WTC11 (cell line): ENCODE measurements at regions not wholly inside any gene's neighbourhood (a gene's known extent, or its start where the extent isn't known, plus 50 kb on each side); places are given as distances from the start of the nearest gene placed in this dataset.

Source experiments
- ATAC-seq: fragments of 200-7000 bp; cut with Tn5 transposase; 2 replicates; pipeline ENCODE4 v1.10.0; 2021; ENCODE audit warnings: mild to moderate bottlenecking, moderate library complexity
- CTCF ChIA-PET: fragments of 300-600 bp; sonication (Branson Sonifier 250); formaldehyde crosslinking; loops from one replicate; lab custom pipeline; 2021; ENCODE audit warnings: antibody characterized with exemption; lab: Charles Lee
- POLR2A ChIA-PET: fragments of 350-600 bp; sonication (Branson Sonifier 250); formaldehyde crosslinking; loops from one replicate; lab custom pipeline; 2021; ENCODE audit warnings: antibody characterized with exemption; lab: Charles Lee
- DNase-seq: peaks from one replicate; pipeline ENCODE4 v3.0.0; 2021; ENCODE audit warnings: low spot score
- H3K27ac Mint-ChIP-seq: 2 replicates; pipeline ENCODE4 v1.8.0; 2021; ENCODE audit warnings: mixed read lengths
- H3K27me3 Mint-ChIP-seq: 2 replicates; pipeline ENCODE4 v1.8.0; 2021; ENCODE audit warnings: low read depth, mild to moderate bottlenecking, moderate library complexity, mixed read lengths
- H3K36me3 Mint-ChIP-seq: 2 replicates; pipeline ENCODE4 v1.8.0; 2021; ENCODE audit warnings: mixed read lengths
- H3K4me1 Mint-ChIP-seq: 2 replicates; pipeline ENCODE4 v1.8.0; 2022; ENCODE audit warnings: mixed read lengths
- H3K4me3 Mint-ChIP-seq: 2 replicates; pipeline ENCODE4 v1.8.0; 2021; ENCODE audit warnings: mild to moderate bottlenecking, moderate library complexity, mixed read lengths
- H3K9me3 Mint-ChIP-seq: 2 replicates; pipeline ENCODE4 v1.8.0; 2021; ENCODE audit warnings: mixed read lengths
- AR ChIP-seq: fragments of 250-450 bp; sonication (Bioruptor Pico); IDR thresholded peaks from 2 replicates; pipeline ENCODE4 v1.9.0; 2021; ENCODE audit warnings: mild to moderate bottlenecking
- ATF1 ChIP-seq: sonication (generic); formaldehyde crosslinking; IDR thresholded peaks from 2 replicates; pipeline ENCODE4 v1.8.1; 2023; ENCODE audit warnings: mild to moderate bottlenecking, moderate library complexity, missing genetic modification reagents
- CREB1 ChIP-seq: sonication (generic); formaldehyde crosslinking; IDR thresholded peaks from 2 replicates; pipeline ENCODE4 v1.8.0; 2023; ENCODE audit warnings: mild to moderate bottlenecking, missing genetic modification reagents
- CREM ChIP-seq: sonication (generic); formaldehyde crosslinking; IDR thresholded peaks from 2 replicates; pipeline ENCODE4 v1.8.1; 2022; ENCODE audit warnings: mild to moderate bottlenecking, missing genetic modification reagents, moderate library complexity
- E2F4 ChIP-seq: sonication (generic); formaldehyde crosslinking; IDR thresholded peaks from 2 replicates; pipeline ENCODE4 v1.8.1; 2022; ENCODE audit warnings: low read depth, mild to moderate bottlenecking, moderate library complexity, missing genetic modification reagents, borderline replicate concordance
- E2F5 ChIP-seq: sonication (generic); formaldehyde crosslinking; IDR thresholded peaks from 2 replicates; pipeline ENCODE4 v1.8.1; 2022; ENCODE audit warnings: mild to moderate bottlenecking, moderate library complexity, missing genetic modification reagents
- EMX1 ChIP-seq: fragments of 250-450 bp; sonication (Bioruptor Pico); IDR thresholded peaks from 2 replicates; pipeline ENCODE4 v1.8.0; 2021; ENCODE audit warnings: mild to moderate bottlenecking
- FOXP1 ChIP-seq: sonication (generic); formaldehyde crosslinking; IDR thresholded peaks from 2 replicates; pipeline ENCODE4 v1.8.0; 2022; ENCODE audit warnings: missing genetic modification reagents, mild to moderate bottlenecking, moderate library complexity, borderline replicate concordance
- IRF1 ChIP-seq: sonication (generic); formaldehyde crosslinking; IDR thresholded peaks from 2 replicates; pipeline ENCODE4 v1.8.0; 2023; ENCODE audit warnings: missing genetic modification reagents
- JUN ChIP-seq: sonication (generic); formaldehyde crosslinking; IDR thresholded peaks from 2 replicates; pipeline ENCODE4 v1.8.0; 2023; ENCODE audit warnings: mild to moderate bottlenecking, missing genetic modification reagents
- MAX ChIP-seq: sonication (generic); formaldehyde crosslinking; IDR thresholded peaks from 2 replicates; pipeline ENCODE4 v1.8.0; 2022; ENCODE audit warnings: mild to moderate bottlenecking, missing genetic modification reagents
- MXD4 ChIP-seq: fragments of 250-450 bp; sonication (Bioruptor Pico); IDR thresholded peaks from 2 replicates; pipeline ENCODE4 v1.8.0; 2021; ENCODE audit warnings: mild to moderate bottlenecking, moderate library complexity, borderline replicate concordance
- NR3C1 ChIP-seq: sonication (generic); formaldehyde crosslinking; conservative IDR thresholded peaks from 2 replicates; pipeline ENCODE4 v1.8.1; 2023; ENCODE audit warnings: low read depth, mild to moderate bottlenecking, missing genetic modification reagents
- RELA ChIP-seq: sonication (generic); formaldehyde crosslinking; IDR thresholded peaks from 2 replicates; pipeline ENCODE4 v1.8.1; 2022; ENCODE audit warnings: missing genetic modification reagents, mild to moderate bottlenecking, borderline replicate concordance
- RORB ChIP-seq: fragments of 250-450 bp; sonication (Bioruptor Pico); IDR thresholded peaks from 2 replicates; pipeline ENCODE4 v1.9.0; 2021; ENCODE audit warnings: mild to moderate bottlenecking
- SOX15 ChIP-seq: fragments of 250-450 bp; sonication (Bioruptor Pico); IDR thresholded peaks from 2 replicates; pipeline ENCODE4 v1.9.0; 2021; ENCODE audit warnings: mild to moderate bottlenecking
- USF1 ChIP-seq: sonication (generic); formaldehyde crosslinking; IDR thresholded peaks from 2 replicates; pipeline ENCODE4 v1.8.0; 2022; ENCODE audit warnings: mild to moderate bottlenecking, missing genetic modification reagents
- ZNF263 ChIP-seq: sonication (generic); formaldehyde crosslinking; IDR thresholded peaks from 2 replicates; pipeline ENCODE4 v1.8.1; 2022; ENCODE audit warnings: low read depth, mild to moderate bottlenecking, moderate library complexity, missing genetic modification reagents
- ZNF512 ChIP-seq: sonication (generic); formaldehyde crosslinking; IDR thresholded peaks from 2 replicates; pipeline ENCODE4 v1.8.1; 2022; ENCODE audit warnings: missing genetic modification reagents, borderline replicate concordance
- ZNF671 ChIP-seq: fragments of 250-450 bp; sonication (Bioruptor Pico); IDR thresholded peaks from 2 replicates; pipeline ENCODE4 v1.8.0; 2021; ENCODE audit warnings: mild to moderate bottlenecking
- TF ChIP-seq, protein P1 (sequence below): sonication (generic); formaldehyde crosslinking; conservative IDR thresholded peaks from 2 replicates; pipeline ENCODE4 v1.8.1; 2022; ENCODE audit warnings: mild to moderate bottlenecking, missing genetic modification reagents
- TF ChIP-seq, protein P2 (sequence below): fragments of 250-450 bp; sonication (Bioruptor Pico); IDR thresholded peaks from 2 replicates; pipeline ENCODE4 v2.1.2; 2022; ENCODE audit warnings: mild to moderate bottlenecking, moderate library complexity

DNA sequence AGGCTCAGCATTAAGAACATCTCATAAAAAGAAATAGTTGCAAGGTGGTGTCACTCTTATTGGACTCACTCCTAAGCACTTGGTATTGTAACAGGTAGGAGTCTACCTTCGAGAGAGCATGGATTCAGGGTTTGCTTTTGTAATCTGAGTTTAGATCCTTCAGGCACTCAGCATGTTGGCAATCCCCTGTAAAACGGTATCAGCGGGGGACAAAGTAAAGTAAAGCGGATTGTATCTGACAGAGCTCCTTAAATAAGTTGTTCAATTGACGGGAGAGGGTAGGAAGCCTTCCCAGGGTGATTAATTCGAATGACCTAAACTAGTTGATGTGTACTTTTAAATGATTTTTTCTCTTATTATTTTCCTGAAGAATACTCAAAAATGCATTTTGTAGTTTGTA is 869.8 kb upstream of the EPHA7 start:
- POLR2A ChIA-PET: no interaction called here

DNA sequence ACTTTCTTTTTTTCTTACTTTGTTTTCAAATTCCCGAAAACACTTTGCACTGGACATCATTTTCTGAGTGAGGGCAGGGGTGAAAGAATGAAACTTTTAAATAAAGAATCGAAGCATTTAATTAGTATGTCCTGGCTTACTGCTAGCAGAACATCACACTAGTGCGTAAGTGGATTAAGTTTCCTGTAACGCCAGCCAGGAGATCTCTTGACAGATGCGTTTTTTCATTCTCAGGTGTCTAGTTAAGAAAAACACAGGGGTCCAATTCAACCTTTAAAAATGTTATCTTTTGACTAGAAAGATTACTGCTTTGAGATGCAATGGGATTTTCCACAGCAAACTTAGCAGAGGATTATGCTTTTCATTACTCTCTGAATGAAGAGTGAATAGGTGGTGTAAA is 858.8 kb upstream of the EPHA7 start:
- no peak for DNase-seq
- TF ChIP-seq FOXP1 (no peak), NR3C1 (CRISPR knock-in tag) (no peak), RELA (CRISPR knock-in tag) (no peak)
- ATAC-seq: no peak
- no peaks in the 10 kb centered on the region for H3K9me3 Mint-ChIP-seq
- H3K27me3 Mint-ChIP-seq: no peaks in the 10 kb centered on the region
- POLR2A ChIA-PET: no interaction called here
- no peak overlapping the region for H3K4me3 Mint-ChIP-seq
- H3K36me3 Mint-ChIP-seq: no peaks in the 10 kb centered on the region
- H3K4me1 Mint-ChIP-seq: no peaks in the 10 kb centered on the region
- CTCF ChIA-PET: no interaction called here
- H3K27ac Mint-ChIP-seq: no peak overlapping the region

More for the DNA sequence above, 869.8 kb upstream of the EPHA7 start:
- H3K27ac Mint-ChIP-seq: no peak overlapping the region
- H3K9me3 Mint-ChIP-seq: no peaks in the 10 kb centered on the region
- CTCF ChIA-PET: no interaction called here
- peak; percentile 73 for ATAC-seq
- DNase-seq: no peak
- H3K27me3 Mint-ChIP-seq: peaks cover 70% of the 10 kb centered on the region
- peaks cover 8% of the 10 kb centered on the region for H3K4me1 Mint-ChIP-seq
- no peak overlapping the region for H3K4me3 Mint-ChIP-seq
- H3K36me3 Mint-ChIP-seq: no peaks in the 10 kb centered on the region
- TF ChIP-seq CREB1 (CRISPR knock-in tag): no peak
- TF ChIP-seq JUN (CRISPR knock-in tag): no peak
- no peak for TF ChIP-seq EMX1 (CRISPR knock-in tag)
- TF ChIP-seq, protein P1, sequence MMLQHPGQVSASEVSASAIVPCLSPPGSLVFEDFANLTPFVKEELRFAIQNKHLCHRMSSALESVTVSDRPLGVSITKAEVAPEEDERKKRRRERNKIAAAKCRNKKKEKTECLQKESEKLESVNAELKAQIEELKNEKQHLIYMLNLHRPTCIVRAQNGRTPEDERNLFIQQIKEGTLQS (CRISPR knock-in tag): no peak
- no peak for TF ChIP-seq E2F5 (CRISPR knock-in tag)
- TF ChIP-seq FOXP1: no peak
- TF ChIP-seq E2F4 (CRISPR knock-in tag): no peak

DNA sequence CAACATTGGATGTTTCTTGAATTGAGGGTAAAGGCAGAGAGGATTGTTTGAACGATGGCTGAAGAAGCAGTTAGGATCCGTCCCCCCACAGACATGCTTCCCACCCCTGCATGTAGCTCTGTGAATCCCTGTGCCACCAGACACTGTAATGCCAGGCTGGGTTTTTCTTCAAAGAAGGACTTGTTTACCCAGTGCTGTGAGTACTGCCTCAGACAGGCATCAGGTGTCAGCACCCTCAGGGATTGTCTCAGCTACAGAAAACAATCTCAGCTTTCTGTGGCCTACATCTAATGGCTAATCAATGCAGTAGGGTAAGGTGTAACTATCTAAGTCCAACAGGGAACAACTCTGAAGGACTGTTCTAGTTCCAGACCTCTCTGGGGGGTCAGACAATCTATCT is 853.0 kb upstream of the EPHA7 start:
- H3K9me3 Mint-ChIP-seq: no peaks in the 10 kb centered on the region
- H3K4me3 Mint-ChIP-seq: no peak overlapping the region
- peaks cover 13% of the 10 kb centered on the region for H3K4me1 Mint-ChIP-seq
- H3K36me3 Mint-ChIP-seq: no peaks in the 10 kb centered on the region
- POLR2A ChIA-PET: no interaction called here
- no peak overlapping the region for H3K27ac Mint-ChIP-seq
- TF ChIP-seq, protein P2, sequence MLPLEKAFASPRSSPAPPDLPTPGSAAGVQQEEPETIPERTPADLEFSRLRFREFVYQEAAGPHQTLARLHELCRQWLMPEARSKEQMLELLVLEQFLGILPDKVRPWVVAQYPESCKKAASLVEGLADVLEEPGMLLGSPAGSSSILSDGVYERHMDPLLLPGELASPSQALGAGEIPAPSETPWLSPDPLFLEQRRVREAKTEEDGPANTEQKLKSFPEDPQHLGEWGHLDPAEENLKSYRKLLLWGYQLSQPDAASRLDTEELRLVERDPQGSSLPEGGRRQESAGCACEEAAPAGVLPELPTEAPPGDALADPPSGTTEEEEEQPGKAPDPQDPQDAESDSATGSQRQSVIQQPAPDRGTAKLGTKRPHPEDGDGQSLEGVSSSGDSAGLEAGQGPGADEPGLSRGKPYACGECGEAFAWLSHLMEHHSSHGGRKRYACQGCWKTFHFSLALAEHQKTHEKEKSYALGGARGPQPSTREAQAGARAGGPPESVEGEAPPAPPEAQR (CRISPR knock-in tag): no peak
- TF ChIP-seq IRF1 (CRISPR knock-in tag) (no peak), FOXP1 (no peak), AR (no peak), RORB (no peak), ZNF263 (CRISPR knock-in tag) (no peak), ZNF671 (no peak), SOX15 (CRISPR knock-in tag) (no peak), RELA (CRISPR knock-in tag) (no peak), ZNF512 (CRISPR knock-in tag) (no peak), ATF1 (CRISPR knock-in tag) (no peak), CREM (CRISPR knock-in tag) (no peak), MAX (CRISPR knock-in tag) (no peak), USF1 (CRISPR knock-in tag) (no peak), MXD4 (CRISPR knock-in tag) (no peak)
- TF ChIP-seq, protein P1 (CRISPR knock-in tag): no peak
- TF ChIP-seq, all 79 proteins: peak for 0
- CTCF ChIA-PET: no interaction called here
- no peak for DNase-seq
- no peaks in the 10 kb centered on the region for H3K27me3 Mint-ChIP-seq
- ATAC-seq: peak; percentile 51
